Astrocyte of the cerebellum (primary cell): ENCODE measurements at regions not wholly inside any gene's neighbourhood (a gene's known extent, or its start where the extent isn't known, plus 50 kb on each side); places are given as distances from the start of the nearest gene placed in this dataset.

Source experiments
- DNase-seq: peaks from one replicate; pipeline ENCODE4 v3.0.0-alpha.2; 2011; ENCODE audit warnings: low read depth
- H3K4me3 ChIP-seq: 2 replicates; pipeline ENCODE4 v1.5.1; 2011; ENCODE audit warnings: mild to moderate bottlenecking, low read depth, low read length, moderate library complexity
- CTCF ChIP-seq: IDR thresholded peaks from 2 replicates; pipeline ENCODE4 v1.5.1; 2012; ENCODE audit warnings: low read length, low read depth, moderate library complexity, mild to moderate bottlenecking; ENCODE audit errors: missing control alignments
- in situ Hi-C: cut with HindIII; loops from 2 replicates; pipeline ENCODE4 v1.10.0; 2017; ENCODE audit warnings: low sequenced_read_pairs

GRCh38 chr18:30705943-30706342 is 336.6 kb downstream of the DSC3 start:
- DNase-seq, result no peak
- H3K4me3 ChIP-seq, result no peak overlapping the region
- no peak for TF ChIP-seq CTCF
- in situ Hi-C loops, result no loop called here

GRCh38 chr18:30698571-30698970 is 344.0 kb downstream of the DSC3 start:
- no peak overlapping the region for H3K4me3 ChIP-seq
- in situ Hi-C loops, result no loop called here
- TF ChIP-seq CTCF, result no peak
- no peak for DNase-seq

GRCh38 chr18:30696201-30696600 is 346.3 kb downstream of the DSC3 start:
- no peak overlapping the region for H3K4me3 ChIP-seq
- in situ Hi-C loops, result no loop called here
- no peak for DNase-seq
- TF ChIP-seq CTCF, result no peak

GRCh38 chr18:30694773-30695172 is 347.8 kb downstream of the DSC3 start:
- no peak for TF ChIP-seq CTCF
- H3K4me3 ChIP-seq, result no peak overlapping the region
- no peak for DNase-seq
- in situ Hi-C loops, result no loop called here

- no peak for DNase-seq
- no peak overlapping the region for H3K4me3 ChIP-seq
- in situ Hi-C loops, result no loop called here
- TF ChIP-seq CTCF, result no peak
Measured at GRCh38 chr18:30689216-30689615, 353.3 kb downstream of the DSC3 start.

- DNase-seq, result no peak
- in situ Hi-C loops, result no loop called here
- no peak for TF ChIP-seq CTCF
- H3K4me3 ChIP-seq, result no peak overlapping the region
Measured at GRCh38 chr18:30687501-30687900, 355.0 kb downstream of the DSC3 start.
